Endothelial cell of umbilical vein (primary cell): ENCODE measurements at regions not wholly inside any gene's neighbourhood (a gene's known extent, or its start where the extent isn't known, plus 50 kb on each side); places are given as distances from the start of the nearest gene placed in this dataset.

Experiments used
- CTCF ChIP-seq, 2 donors: IDR thresholded peaks; 1 replicate in 1 of 2; 2 replicates in 1 of 2; pipeline ENCODE4 v1.5.1; 2011; ENCODE audit warnings: low read length in 2 of 2, mild to moderate bottlenecking in 2 of 2, moderate library complexity in 2 of 2, control low read depth in 1 of 2, inconsistent platforms in 1 of 2, low read depth in 1 of 2; ENCODE audit not compliant: insufficient read depth in 1 of 2; ENCODE audit errors: extremely low read depth in 1 of 2
- EZH2 ChIP-seq: IDR thresholded peaks from 2 replicates; pipeline ENCODE4 v1.6.1; 2012; ENCODE audit warnings: borderline replicate concordance, low read depth, mild to moderate bottlenecking, moderate library complexity, low read length, inconsistent platforms; ENCODE audit not compliant: severe bottlenecking
- GATA2 ChIP-seq: IDR thresholded peaks from 2 replicates; pipeline ENCODE4 v1.7.0; 2011; ENCODE audit warnings: low read depth, mild to moderate bottlenecking, moderate library complexity, mixed read lengths, low read length; ENCODE audit not compliant: insufficient read length, insufficient read depth
- JUN ChIP-seq: IDR thresholded peaks from 2 replicates; pipeline ENCODE4 v1.6.1; 2011; ENCODE audit warnings: borderline replicate concordance, low read depth; ENCODE audit not compliant: insufficient read length, insufficient read depth
- MAX ChIP-seq: IDR thresholded peaks from 2 replicates; pipeline ENCODE4 v1.6.1; 2011; ENCODE audit not compliant: insufficient read depth, insufficient read length
- MYC ChIP-seq: IDR thresholded peaks from one replicate; pipeline ENCODE4 v1.6.1; 2011; ENCODE audit warnings: mild to moderate bottlenecking, low read depth, low read length
- POLR2A ChIP-seq: IDR thresholded peaks from 2 replicates; pipeline ENCODE4 v1.6.1; 2012; ENCODE audit warnings: low read depth, mild to moderate bottlenecking, control low read depth, low read length
- POLR2AphosphoS5 ChIP-seq: IDR thresholded peaks from 2 replicates; pipeline ENCODE4 v1.6.1; 2012; ENCODE audit warnings: low read depth, mild to moderate bottlenecking, control low read depth, low read length, moderate library complexity; ENCODE audit not compliant: insufficient read depth

GRCh38 chr7:125241548-125241947 lies 311.9 kb upstream of the POT1 start:
- TF ChIP-seq EZH2 (no peak), CTCF (IDR thresholded peaks at IDR 0.05; ENCODE audit: extremely low read depth in 1 of 2, insufficient read depth in 1 of 2, low read depth in 1 of 2, low read length in 2 of 2) (no peak), MAX (no peak), POLR2A (no peak), POLR2AphosphoS5 (no peak), MYC (no peak), JUN (no peak), GATA2 (no peak)
